Retinal pigment epithelial cell (primary cell): ENCODE measurements at regions not wholly inside any gene's neighbourhood (a gene's known extent, or its start where the extent isn't known, plus 50 kb on each side); places are given as distances from the start of the nearest gene placed in this dataset.

ENCODE experiments used
- DNase-seq: peaks from one replicate; pipeline ENCODE4 v3.0.0-alpha.2; 2010; ENCODE audit warnings: low read depth
- H3K4me3 ChIP-seq: 2 replicates; pipeline ENCODE4 v1.5.1; 2011; ENCODE audit warnings: mild to moderate bottlenecking, low read length, control low read depth, moderate library complexity
- TF ChIP-seq, protein P1 (sequence below): conservative IDR thresholded peaks from 2 replicates; pipeline ENCODE4 v1.5.1; 2011; ENCODE audit warnings: low read depth, low read length, control low read depth, inconsistent platforms

DNA sequence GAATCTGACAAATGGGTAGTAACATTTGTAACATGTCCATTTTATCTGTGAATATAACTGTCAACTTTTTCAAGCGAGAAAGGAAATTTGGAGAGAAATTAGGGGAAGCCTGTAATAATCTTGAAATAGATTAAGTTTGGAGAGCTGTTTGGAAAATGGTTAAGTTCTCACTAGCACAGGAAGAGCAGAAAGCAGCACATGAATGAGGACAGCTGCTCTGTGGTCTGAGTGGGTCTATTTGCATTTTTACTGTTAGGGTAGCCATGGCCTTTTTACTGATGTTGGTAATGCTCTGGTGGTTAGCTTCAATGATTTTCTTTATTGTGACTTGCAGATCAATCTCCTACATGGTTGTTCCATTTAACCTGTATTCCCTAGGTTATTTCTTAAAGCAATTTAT is 144.5 kb upstream of the GDNF start:
- TF ChIP-seq, protein P1, sequence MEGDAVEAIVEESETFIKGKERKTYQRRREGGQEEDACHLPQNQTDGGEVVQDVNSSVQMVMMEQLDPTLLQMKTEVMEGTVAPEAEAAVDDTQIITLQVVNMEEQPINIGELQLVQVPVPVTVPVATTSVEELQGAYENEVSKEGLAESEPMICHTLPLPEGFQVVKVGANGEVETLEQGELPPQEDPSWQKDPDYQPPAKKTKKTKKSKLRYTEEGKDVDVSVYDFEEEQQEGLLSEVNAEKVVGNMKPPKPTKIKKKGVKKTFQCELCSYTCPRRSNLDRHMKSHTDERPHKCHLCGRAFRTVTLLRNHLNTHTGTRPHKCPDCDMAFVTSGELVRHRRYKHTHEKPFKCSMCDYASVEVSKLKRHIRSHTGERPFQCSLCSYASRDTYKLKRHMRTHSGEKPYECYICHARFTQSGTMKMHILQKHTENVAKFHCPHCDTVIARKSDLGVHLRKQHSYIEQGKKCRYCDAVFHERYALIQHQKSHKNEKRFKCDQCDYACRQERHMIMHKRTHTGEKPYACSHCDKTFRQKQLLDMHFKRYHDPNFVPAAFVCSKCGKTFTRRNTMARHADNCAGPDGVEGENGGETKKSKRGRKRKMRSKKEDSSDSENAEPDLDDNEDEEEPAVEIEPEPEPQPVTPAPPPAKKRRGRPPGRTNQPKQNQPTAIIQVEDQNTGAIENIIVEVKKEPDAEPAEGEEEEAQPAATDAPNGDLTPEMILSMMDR = no peak
- no peak for DNase-seq
- H3K4me3 ChIP-seq = no peak overlapping the region

DNA sequence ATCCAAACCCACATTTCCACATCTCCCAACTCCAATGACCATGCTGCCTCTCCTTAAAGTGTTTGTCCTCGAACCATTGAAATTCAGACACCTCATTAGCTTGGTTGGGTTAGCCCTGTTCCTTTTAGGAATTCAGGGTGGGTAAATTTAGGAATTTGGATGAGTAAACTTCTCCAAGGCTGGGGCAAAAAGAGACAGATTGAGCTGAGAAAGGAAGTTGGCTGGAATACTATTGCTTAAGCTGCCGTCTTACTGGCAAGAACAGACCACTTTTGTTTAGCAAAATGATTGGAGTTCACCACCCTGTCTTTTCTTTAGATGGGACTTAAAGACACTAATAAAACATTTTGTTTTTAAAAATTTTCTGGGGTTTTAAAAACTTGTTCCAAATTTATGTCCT is 143.6 kb upstream of the GDNF start:
- TF ChIP-seq, protein P1 = no peak
- H3K4me3 ChIP-seq = no peak overlapping the region

DNA sequence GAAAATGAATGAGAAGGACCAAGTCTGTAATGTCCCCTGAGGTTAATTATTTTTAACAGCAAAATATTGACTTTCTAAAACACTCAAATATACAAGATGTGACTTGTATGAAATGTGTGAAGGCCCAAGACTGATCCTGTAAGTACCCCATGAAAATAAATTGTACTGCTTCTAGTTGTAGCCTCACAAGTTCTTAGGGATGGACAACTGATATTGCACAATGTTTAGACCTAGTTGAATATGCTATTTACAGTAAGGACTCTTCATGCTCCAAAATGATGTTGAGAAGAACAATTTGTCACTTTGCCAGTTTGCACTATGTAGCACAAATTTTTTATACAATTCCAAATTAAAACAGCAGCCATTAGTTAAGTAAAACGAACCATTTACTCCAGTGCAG is 139.7 kb upstream of the GDNF start:
- TF ChIP-seq, protein P1 = no peak
- DNase-seq = no peak
- H3K4me3 ChIP-seq = no peak overlapping the region

More for the DNA sequence above, 143.6 kb upstream of the GDNF start:
- no peak for DNase-seq

DNA sequence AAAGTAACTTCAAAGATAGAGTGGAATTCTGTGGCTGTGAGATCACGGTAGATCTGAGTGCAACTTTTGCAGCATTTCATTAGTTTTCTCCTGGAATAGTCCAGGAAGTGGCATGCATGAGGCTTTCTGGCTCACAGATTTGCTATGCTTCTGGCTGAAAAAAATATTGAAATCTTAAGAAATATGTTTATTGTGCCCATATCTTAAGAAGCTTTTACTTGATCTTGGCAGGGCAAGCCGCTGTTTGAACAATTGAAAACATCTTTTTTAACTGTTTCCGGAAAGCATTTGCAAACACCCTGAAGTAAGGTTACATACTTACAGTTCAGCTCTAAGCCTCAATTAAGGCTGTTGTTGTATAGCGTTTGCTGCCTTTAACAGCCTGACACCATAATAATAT is 135.7 kb upstream of the GDNF start:
- no peak overlapping the region for H3K4me3 ChIP-seq
- no peak for DNase-seq
- TF ChIP-seq, protein P1 = no peak

DNA sequence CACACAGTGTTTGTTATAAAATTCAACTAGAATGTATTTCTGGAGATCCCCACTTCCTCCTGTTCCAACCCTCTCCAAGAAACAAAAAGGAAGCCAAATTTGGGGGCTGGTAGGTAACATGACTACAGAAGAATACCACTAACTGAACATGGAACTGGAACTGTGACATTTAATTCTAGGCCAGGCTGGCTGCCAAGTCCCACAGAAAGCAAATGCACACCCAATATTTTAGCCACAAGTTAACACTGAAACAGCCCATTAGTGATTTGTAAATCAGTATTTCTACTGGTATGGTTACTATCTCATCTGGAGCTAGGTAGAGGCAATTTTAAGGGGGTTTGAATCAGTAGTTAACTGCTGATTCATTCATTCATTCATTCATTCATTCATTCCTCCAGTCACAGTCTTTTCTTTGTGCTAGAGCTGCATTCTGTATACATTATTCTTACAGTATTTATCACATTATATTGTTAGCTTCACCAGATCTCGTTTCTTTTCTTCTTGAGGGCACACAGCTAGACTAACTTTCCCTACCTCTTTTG is 131.7 kb upstream of the GDNF start:
- no peak for DNase-seq
- TF ChIP-seq, protein P1 = no peak
- H3K4me3 ChIP-seq = no peak overlapping the region

DNA sequence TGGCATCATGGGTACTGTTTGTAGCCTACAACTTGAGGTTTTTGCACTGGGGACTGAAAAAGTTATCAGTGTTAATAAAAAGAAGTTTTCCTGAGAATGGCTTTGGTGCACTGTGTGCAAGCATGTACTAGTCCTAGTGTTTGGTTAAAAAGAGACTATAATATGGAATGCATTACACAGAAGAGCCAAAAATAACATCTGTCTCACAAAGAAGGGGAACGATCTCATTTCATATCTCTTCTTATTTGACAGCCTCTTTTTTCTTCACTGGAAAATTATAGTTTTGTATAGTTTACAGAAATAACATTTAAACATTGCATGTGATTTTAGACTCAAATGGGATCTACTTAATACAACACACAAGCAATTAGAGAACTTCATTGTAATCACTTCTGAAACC is 127.0 kb upstream of the GDNF start:
- TF ChIP-seq, protein P1 = no peak
- no peak for DNase-seq
- H3K4me3 ChIP-seq = no peak overlapping the region

DNA sequence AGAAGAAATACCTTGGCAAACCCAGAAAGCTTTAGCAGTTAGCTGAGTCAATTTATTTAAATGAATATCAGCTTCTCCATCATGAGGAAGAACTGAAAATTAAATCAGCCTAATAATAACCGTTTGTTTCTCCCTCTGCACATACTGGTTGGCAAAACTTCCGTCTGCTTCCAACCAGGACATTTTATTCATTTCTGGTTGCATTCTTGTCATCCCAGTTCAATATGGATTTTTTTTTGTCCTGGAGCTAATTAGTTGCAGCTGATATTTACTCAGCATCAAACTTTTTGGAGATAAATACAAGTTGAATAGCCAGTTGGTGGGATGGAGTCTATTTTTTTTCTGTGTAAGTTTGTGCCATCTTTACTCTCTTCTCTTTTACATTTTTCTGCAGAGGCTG is 126.5 kb upstream of the GDNF start:
- DNase-seq = no peak
- TF ChIP-seq, protein P1 = no peak
- no peak overlapping the region for H3K4me3 ChIP-seq
